ENCODE measurements at regions not wholly inside any gene's neighbourhood (a gene's known extent, or its start where the extent isn't known, plus 50 kb on each side); places are given as distances from the start of the nearest gene placed in this dataset.
"Not testable (repeated sequence)": the region's sequence is repeated elsewhere in the genome, so short reads cannot be mapped to it uniquely, and the experiment has no call there.

DNA sequence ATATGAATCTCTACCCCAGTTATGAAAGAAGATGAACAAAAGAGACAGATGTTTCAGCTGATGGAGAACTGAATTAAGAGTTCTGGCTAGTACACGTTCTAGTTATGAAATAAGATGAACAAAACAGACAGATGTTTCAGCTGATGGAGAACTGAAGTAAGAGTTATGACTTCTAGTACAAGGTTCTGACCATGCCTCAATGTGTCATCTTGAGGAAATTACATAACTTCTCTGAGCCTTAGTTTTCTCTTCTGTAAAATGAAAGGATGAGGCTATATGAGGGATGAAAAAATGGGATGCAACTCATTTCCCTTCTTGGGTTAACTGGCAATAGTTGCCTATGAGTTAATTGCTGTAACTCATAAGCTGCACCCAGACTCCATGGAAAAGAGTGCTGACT, 92.9 kb upstream of the WDR75 start:
- TF ChIP-seq, protein P1, sequence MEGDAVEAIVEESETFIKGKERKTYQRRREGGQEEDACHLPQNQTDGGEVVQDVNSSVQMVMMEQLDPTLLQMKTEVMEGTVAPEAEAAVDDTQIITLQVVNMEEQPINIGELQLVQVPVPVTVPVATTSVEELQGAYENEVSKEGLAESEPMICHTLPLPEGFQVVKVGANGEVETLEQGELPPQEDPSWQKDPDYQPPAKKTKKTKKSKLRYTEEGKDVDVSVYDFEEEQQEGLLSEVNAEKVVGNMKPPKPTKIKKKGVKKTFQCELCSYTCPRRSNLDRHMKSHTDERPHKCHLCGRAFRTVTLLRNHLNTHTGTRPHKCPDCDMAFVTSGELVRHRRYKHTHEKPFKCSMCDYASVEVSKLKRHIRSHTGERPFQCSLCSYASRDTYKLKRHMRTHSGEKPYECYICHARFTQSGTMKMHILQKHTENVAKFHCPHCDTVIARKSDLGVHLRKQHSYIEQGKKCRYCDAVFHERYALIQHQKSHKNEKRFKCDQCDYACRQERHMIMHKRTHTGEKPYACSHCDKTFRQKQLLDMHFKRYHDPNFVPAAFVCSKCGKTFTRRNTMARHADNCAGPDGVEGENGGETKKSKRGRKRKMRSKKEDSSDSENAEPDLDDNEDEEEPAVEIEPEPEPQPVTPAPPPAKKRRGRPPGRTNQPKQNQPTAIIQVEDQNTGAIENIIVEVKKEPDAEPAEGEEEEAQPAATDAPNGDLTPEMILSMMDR (IDR thresholded peaks at IDR 0.05; ENCODE audit: extremely low read depth, low read depth, low read length): no peak
- peak overlapping the region; percentile 82 for H3K27ac ChIP-seq (ENCODE audit: low read depth, low read length)
- H3K4me1 ChIP-seq (ENCODE audit: insufficient read depth, low read length): peaks cover 21% of the 10 kb centered on the region
- no peaks in the 10 kb centered on the region for H3K36me3 ChIP-seq (ENCODE audit: insufficient read depth, low read length)
- no peaks in the 10 kb centered on the region for H3K9me3 ChIP-seq (ENCODE audit: low read depth, low read length)
- H3K4me2 ChIP-seq (ENCODE audit: insufficient read depth, low read length): no peak overlapping the region
- no peak overlapping the region for H3K4me3 ChIP-seq (ENCODE audit: insufficient read depth, low read length)
- no peaks in the 10 kb centered on the region for H3K27me3 ChIP-seq (ENCODE audit: insufficient read depth, low read length)
- DNase-seq (ENCODE audit: insufficient read length, low spot score, missing footprints): no peak
- H4K20me1 ChIP-seq (ENCODE audit: insufficient read depth, low read length): no peaks in the 10 kb centered on the region
- H2AFZ ChIP-seq (ENCODE audit: low read length): no peak overlapping the region
- H3K79me2 ChIP-seq (ENCODE audit: insufficient read depth, low read length): no peaks in the 10 kb centered on the region

DNA sequence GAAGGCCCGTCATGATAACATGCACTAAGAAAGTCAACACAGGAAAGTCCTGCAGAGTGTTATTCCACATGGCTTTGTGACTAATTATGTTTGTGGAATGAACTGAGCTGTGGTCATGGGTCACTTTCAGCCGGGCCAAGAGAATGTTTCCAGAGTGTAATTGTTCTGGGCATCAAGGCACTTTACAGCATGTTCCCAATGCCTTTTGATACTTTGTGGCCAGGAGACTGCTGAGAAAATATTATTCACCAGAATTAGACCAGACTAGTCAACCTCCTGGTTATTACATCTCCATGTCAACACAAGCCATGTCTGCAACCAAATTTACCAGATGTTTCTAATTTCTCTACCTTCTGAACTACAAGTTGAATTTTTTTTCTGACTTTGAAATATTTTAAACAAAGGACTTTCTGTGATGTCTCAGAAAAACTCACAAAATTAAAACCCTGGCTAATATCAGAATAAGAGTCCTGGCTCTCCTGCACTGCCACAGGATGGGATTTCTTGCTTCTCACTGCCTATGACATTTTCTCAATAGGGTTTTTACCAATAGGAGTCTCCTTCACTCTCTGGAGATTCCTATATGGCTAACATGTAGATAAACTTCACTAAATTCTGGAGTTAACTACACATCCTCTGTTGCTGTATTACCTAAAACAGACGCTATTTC, 90.6 kb upstream of the WDR75 start:
- peak; percentile 10 for DNase-seq (ENCODE audit: insufficient read length, low spot score, missing footprints)
- H3K27ac ChIP-seq (ENCODE audit: low read depth, low read length): peak overlapping the region; percentile 82
- peaks cover 21% of the 10 kb centered on the region for H3K4me1 ChIP-seq (ENCODE audit: insufficient read depth, low read length)
- no peak overlapping the region for H3K4me2 ChIP-seq (ENCODE audit: insufficient read depth, low read length)
- no peaks in the 10 kb centered on the region for H4K20me1 ChIP-seq (ENCODE audit: insufficient read depth, low read length)
- H2AFZ ChIP-seq (ENCODE audit: low read length): no peak overlapping the region
- TF ChIP-seq, protein P1 (IDR thresholded peaks at IDR 0.05; ENCODE audit: extremely low read depth, low read depth, low read length): no peak
- no peaks in the 10 kb centered on the region for H3K36me3 ChIP-seq (ENCODE audit: insufficient read depth, low read length)
- H3K27me3 ChIP-seq (ENCODE audit: insufficient read depth, low read length): no peaks in the 10 kb centered on the region
- no peak overlapping the region for H3K4me3 ChIP-seq (ENCODE audit: insufficient read depth, low read length)
- no peaks in the 10 kb centered on the region for H3K9me3 ChIP-seq (ENCODE audit: low read depth, low read length)
- H3K79me2 ChIP-seq (ENCODE audit: insufficient read depth, low read length): no peaks in the 10 kb centered on the region

DNA sequence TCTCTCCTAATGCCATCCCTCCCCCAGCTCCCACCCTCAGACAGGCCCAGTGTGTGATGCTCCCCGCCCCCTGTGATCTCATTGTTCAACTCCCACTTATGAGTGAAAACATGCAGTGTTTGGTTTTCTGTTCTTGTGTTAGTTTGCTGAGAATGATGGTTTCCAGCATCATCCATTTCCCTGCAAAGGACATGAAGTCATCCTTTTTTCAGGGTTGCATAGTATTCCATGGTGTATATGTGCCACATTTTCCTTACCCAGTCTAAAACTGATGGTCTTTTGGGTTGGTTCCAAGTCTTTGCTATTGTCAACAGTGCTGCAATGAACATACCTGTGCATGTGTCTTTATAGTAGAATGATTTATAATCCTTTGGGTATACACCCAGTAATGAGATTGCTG, 89.3 kb upstream of the WDR75 start:
- not testable (repeated sequence) for H3K79me2 ChIP-seq (ENCODE audit: insufficient read depth, low read length); H2AFZ ChIP-seq (ENCODE audit: low read length); H3K4me2 ChIP-seq (ENCODE audit: insufficient read depth, low read length); H3K36me3 ChIP-seq (ENCODE audit: insufficient read depth, low read length); DNase-seq (ENCODE audit: insufficient read length, low spot score, missing footprints); H3K27ac ChIP-seq (ENCODE audit: low read depth, low read length); H3K4me3 ChIP-seq (ENCODE audit: insufficient read depth, low read length); H4K20me1 ChIP-seq (ENCODE audit: insufficient read depth, low read length); H3K9me3 ChIP-seq (ENCODE audit: low read depth, low read length); H3K27me3 ChIP-seq (ENCODE audit: insufficient read depth, low read length)
- peaks cover 17% of the 10 kb centered on the region for H3K4me1 ChIP-seq (ENCODE audit: insufficient read depth, low read length)

DNA sequence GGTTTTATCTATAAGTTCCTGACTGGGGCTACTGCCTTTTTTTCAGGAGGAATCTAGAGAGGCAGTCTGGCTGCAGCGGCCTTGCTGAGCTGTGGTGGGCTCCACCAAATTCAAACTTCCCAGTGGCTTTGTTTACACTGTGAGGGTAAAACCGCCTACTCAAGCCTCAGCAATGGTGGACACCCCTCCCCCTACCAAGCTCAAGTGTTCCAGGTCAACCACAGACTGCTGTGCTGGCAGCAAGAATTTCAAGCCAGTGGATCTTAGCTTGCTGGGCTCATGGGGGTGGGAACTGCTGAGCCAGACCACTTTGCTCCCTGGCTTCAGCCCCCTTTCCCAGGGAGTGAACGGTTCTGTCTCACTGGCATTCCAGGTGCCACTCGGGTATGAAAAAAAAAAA, 83.9 kb upstream of the WDR75 start:
- H4K20me1 ChIP-seq (ENCODE audit: insufficient read depth, low read length); H3K79me2 ChIP-seq (ENCODE audit: insufficient read depth, low read length); H3K36me3 ChIP-seq (ENCODE audit: insufficient read depth, low read length); DNase-seq (ENCODE audit: insufficient read length, low spot score, missing footprints); H3K4me1 ChIP-seq (ENCODE audit: insufficient read depth, low read length); H3K4me3 ChIP-seq (ENCODE audit: insufficient read depth, low read length); H3K27ac ChIP-seq (ENCODE audit: low read depth, low read length); H3K27me3 ChIP-seq (ENCODE audit: insufficient read depth, low read length); H3K9me3 ChIP-seq (ENCODE audit: low read depth, low read length); H3K4me2 ChIP-seq (ENCODE audit: insufficient read depth, low read length): not testable (repeated sequence)
- peak overlapping the region; percentile 18 for H2AFZ ChIP-seq (ENCODE audit: low read length)

DNA sequence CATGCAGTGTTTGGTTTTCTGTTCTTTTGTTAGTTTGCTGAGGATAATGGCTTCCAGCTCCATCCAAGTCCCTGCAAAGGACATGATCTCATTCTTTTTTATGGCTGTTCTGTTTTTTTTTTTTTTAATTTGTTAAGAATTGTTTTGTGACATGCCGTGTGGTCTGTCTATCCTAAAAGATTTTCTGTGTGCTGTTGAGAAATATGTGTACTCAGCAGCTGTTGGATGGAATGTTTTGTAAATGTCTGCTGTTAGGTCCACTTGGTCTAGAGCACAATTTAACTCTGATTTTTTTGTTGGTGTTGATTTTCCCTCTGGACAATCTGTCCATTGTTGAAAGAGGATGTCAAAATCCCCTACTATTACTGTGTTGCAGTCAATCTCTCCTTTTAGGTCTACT, 80.4 kb upstream of the WDR75 start:
- Histone ChIP-seq H3K4me3 (ENCODE audit: insufficient read depth, low read length) (no peak overlapping the region), H3K9me3 (ENCODE audit: low read depth, low read length) (no peaks in the 10 kb centered on the region), H3K27ac (ENCODE audit: low read depth, low read length) (no peak overlapping the region), H2AFZ (ENCODE audit: low read length) (no peak overlapping the region), H3K4me1 (ENCODE audit: insufficient read depth, low read length) (peaks cover 12% of the 10 kb centered on the region), H3K27me3 (ENCODE audit: insufficient read depth, low read length) (no peaks in the 10 kb centered on the region), H3K79me2 (ENCODE audit: insufficient read depth, low read length) (no peaks in the 10 kb centered on the region), H3K36me3 (ENCODE audit: insufficient read depth, low read length) (no peaks in the 10 kb centered on the region), H3K4me2 (ENCODE audit: insufficient read depth, low read length) (no peak overlapping the region), H4K20me1 (ENCODE audit: insufficient read depth, low read length) (no peaks in the 10 kb centered on the region)
- TF ChIP-seq, protein P1 (IDR thresholded peaks at IDR 0.05; ENCODE audit: extremely low read depth, low read depth, low read length): no peak
- no peak for DNase-seq (ENCODE audit: insufficient read length, low spot score, missing footprints)
